Aorta (tissue), 5 donors: ENCODE measurements at regions not wholly inside any gene's neighbourhood (a gene's known extent, or its start where the extent isn't known, plus 50 kb on each side); places are given as distances from the start of the nearest gene placed in this dataset.

Source experiments
- ATAC-seq: fragments of 200-7000 bp; cut with Tn5 transposase; one replicate; pipeline ENCODE4 v1.9.1; 2022; ENCODE audit warnings: moderate library complexity; ENCODE audit not compliant: low FRiP score
- DNase-seq, 2 donors: peaks; one replicate each; pipeline ENCODE4 v3.0.0-alpha.2; 2020
- H3K27ac ChIP-seq, 2 donors: one replicate each; pipeline ENCODE4 v1.5.1; 2013; ENCODE audit warnings: low read length in 2 of 2, mild to moderate bottlenecking in 2 of 2, moderate library complexity in 2 of 2, control low read depth in 1 of 2, inconsistent platforms in 1 of 2, low read depth in 1 of 2
- H3K27me3 ChIP-seq, 2 donors: one replicate each; pipeline ENCODE4 v1.6.1; 2013; ENCODE audit warnings: control low read depth in 1 of 2, low read length in 1 of 2, mild to moderate bottlenecking in 1 of 2, moderate library complexity in 1 of 2; ENCODE audit not compliant: insufficient read depth in 2 of 2, control insufficient read depth in 1 of 2
- H3K36me3 ChIP-seq, 2 donors: one replicate each; pipeline ENCODE4 v1.6.1; 2013; ENCODE audit warnings: control low read depth in 1 of 2, low read length in 1 of 2, mild to moderate bottlenecking in 1 of 2; ENCODE audit not compliant: insufficient read depth in 2 of 2, control insufficient read depth in 1 of 2
- H3K4me1 ChIP-seq, 2 donors: one replicate each; pipeline ENCODE4 v1.6.1; 2013; ENCODE audit warnings: low read length in 2 of 2, control low read depth in 1 of 2, mild to moderate bottlenecking in 1 of 2, moderate library complexity in 1 of 2; ENCODE audit not compliant: insufficient read depth in 2 of 2, control insufficient read depth in 1 of 2
- H3K4me3 ChIP-seq, 2 donors: one replicate each; pipeline ENCODE4 v1.5.1; 2013; ENCODE audit warnings: low read length in 2 of 2, control low read depth in 1 of 2, mild to moderate bottlenecking in 1 of 2
- H3K9me3 ChIP-seq: one replicate; pipeline ENCODE4 v1.6.1; 2013; ENCODE audit warnings: mild to moderate bottlenecking, low read length; ENCODE audit not compliant: control insufficient read depth
- WGBS, 2 donors: extraction: QIAGEN DNeasy Blood & Tissue Kit; methylation state at CpG; one replicate each; pipeline ENCODE4 v1.1.7; 2013; 5-methylcytosine and 5-hydroxymethylcytosine counted together
- intact Hi-C, 2 donors: fragments of 100-400 bp; cut with DNase I; formaldehyde crosslinking; loops; one replicate each; pipeline versions ENCODE4 v1.14.2 to v1.15.0; 2022
- donor health status: healthy with polysubstance abuse.
- donor health status: Bipolar disorder and iron deficiency.
- donor health status: DM: no; HTN: no; CAD: no.
- donor health status: DM: no; HTN: no; CAD: no.
- donor health status: DM: yes; HTN: yes; CAD: no.

DNA sequence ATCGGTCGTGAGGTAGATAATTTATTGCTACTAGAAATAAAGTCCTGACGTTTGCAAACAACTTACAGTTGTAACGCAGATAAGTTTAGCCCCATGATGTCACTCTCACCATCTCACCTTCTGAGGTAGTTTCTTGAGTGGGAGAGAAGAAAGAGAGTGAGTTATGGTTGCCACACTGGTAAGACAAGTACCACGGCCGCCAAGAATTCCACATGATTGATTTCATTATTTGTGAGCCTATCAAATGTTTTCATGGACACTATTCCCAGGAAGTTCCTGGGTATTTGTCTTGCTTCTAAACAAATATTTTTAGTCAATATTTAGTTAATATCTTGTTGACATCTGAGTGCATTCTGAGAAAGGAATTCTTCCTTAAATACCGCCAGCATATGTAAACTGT lies 339.4 kb upstream of the KIAA1217 start:
- intact Hi-C loops: no loop called here
- peaks cover 4% of the 10 kb centered on the region for H3K9me3 ChIP-seq
- DNase-seq: no peak
- H3K36me3 ChIP-seq: no peaks in the 10 kb centered on the region
- WGBS, 2 donors: 54 to 56% methylated on average over 7 of the region's 7 CpGs
- no peaks in the 10 kb centered on the region for H3K4me1 ChIP-seq
- H3K27ac ChIP-seq: no peak overlapping the region
- no peaks in the 10 kb centered on the region for H3K27me3 ChIP-seq
- ATAC-seq: no peak
- no peak overlapping the region for H3K4me3 ChIP-seq

GRCh38 chr10:23869996-23870395 lies 338.9 kb upstream of the KIAA1217 start:
- H3K4me3 ChIP-seq: no peak overlapping the region
- no peak for DNase-seq
- H3K27me3 ChIP-seq: no peaks in the 10 kb centered on the region
- 51 to 58% methylated on average over 3 of the region's 3 CpGs for WGBS, 2 donors
- no peaks in the 10 kb centered on the region for H3K36me3 ChIP-seq
- no peak for ATAC-seq
- H3K9me3 ChIP-seq: peaks cover 4% of the 10 kb centered on the region
- H3K27ac ChIP-seq: no peak overlapping the region
- intact Hi-C loops: no loop called here
- H3K4me1 ChIP-seq: no peaks in the 10 kb centered on the region

- DNase-seq: no peak
- 20% methylated on average over 2 of the region's 2 CpGs for WGBS, 2 donors
- Histone ChIP-seq H3K27ac (no peak overlapping the region), H3K36me3 (no peaks in the 10 kb centered on the region), H3K4me3 (no peak overlapping the region), H3K4me1 (no peaks in the 10 kb centered on the region), H3K9me3 (peaks cover 4% of the 10 kb centered on the region), H3K27me3 (no peaks in the 10 kb centered on the region)
- no peak for ATAC-seq
- intact Hi-C loops: no loop called here
These were observed 338.0 kb upstream of the KIAA1217 start for GRCh38 chr10:23870651-23871610.

- Histone ChIP-seq H3K27me3 (no peaks in the 10 kb centered on the region), H3K27ac (no peak overlapping the region), H3K9me3 (peaks cover 4% of the 10 kb centered on the region), H3K4me3 (no peak overlapping the region), H3K4me1 (no peaks in the 10 kb centered on the region), H3K36me3 (no peaks in the 10 kb centered on the region)
- DNase-seq (no peak), ATAC-seq (no peak)
- intact Hi-C loops: no loop called here
- 61 to 72% methylated on average over 2 of the region's 2 CpGs for WGBS, 2 donors
These were observed 336.6 kb upstream of the KIAA1217 start for GRCh38 chr10:23872290-23872689.

DNA sequence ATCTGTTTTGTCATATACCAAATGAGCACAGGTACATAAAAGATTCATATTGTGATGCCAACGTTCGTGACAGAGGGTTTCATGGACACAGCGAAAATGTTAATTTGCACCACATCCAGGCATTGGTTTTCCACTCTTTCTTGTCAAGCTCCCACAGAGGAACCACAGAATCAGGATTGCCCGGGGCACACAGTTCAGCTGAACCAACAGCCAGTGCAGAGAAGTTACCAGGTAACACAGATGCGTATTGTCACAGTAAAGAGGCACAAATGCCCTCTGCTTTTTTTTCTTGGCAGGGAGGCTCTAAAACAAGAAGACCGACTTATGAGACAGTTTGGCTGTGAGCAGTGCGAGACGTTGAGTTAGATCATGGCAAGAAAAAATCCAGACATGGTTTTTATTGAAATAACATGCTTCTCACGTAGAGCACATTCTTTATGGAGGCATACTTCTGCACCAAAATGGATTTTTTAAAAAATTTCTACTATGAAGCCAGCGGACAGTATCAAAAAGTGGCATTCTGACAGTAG lies 331.1 kb upstream of the KIAA1217 start:
- intact Hi-C loops: no loop called here
- no peak for ATAC-seq

GRCh38 chr10:23884670-23885069 lies 324.3 kb upstream of the KIAA1217 start:
- Histone ChIP-seq H3K9me3 (no peaks in the 10 kb centered on the region), H3K4me1 (no peaks in the 10 kb centered on the region), H3K36me3 (no peaks in the 10 kb centered on the region), H3K4me3 (no peak overlapping the region), H3K27ac (no peak overlapping the region), H3K27me3 (peaks cover 0 to 2% of the 10 kb centered on the region in 2 donors)
- WGBS, 2 donors: 51 to 61% methylated on average over 2 of the region's 2 CpGs
- ATAC-seq (no peak), DNase-seq (no peak)
- intact Hi-C loops: no loop called here

More for the DNA sequence above, 331.1 kb upstream of the KIAA1217 start:
- Histone ChIP-seq H3K36me3 (no peaks in the 10 kb centered on the region), H3K9me3 (no peaks in the 10 kb centered on the region), H3K27ac (no peak overlapping the region), H3K4me1 (no peaks in the 10 kb centered on the region), H3K4me3 (no peak overlapping the region), H3K27me3 (no peaks in the 10 kb centered on the region)
- no peak for DNase-seq
- 42 to 44% methylated on average over 10 of the region's 10 CpGs for WGBS, 2 donors

DNA sequence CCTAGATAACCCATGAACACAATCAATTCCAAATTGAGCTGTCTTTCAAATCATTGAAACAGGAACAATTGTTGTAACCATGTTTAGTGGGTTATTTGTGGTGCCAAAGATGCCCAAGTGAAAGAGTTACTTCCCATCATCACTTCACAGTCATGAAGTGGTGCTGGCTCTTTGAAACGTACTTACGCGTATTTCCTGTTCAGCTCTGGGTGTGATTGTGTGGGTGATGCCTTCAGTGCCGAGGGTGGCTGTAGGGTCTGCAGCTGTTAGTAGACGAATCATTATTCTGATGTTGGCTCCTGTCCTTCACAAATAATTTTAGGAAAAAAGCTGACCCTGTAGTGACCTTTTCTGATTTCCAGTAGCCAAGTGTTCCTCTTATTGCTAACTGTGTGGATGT lies 323.1 kb upstream of the KIAA1217 start:
- Histone ChIP-seq H3K9me3 (no peaks in the 10 kb centered on the region), H3K36me3 (no peaks in the 10 kb centered on the region), H3K27ac (no peak overlapping the region), H3K4me3 (no peak overlapping the region), H3K4me1 (no peaks in the 10 kb centered on the region), H3K27me3 (peaks cover 0 to 2% of the 10 kb centered on the region in 2 donors)
- 55 to 57% methylated on average over 5 of the region's 5 CpGs for WGBS, 2 donors
- intact Hi-C loops: no loop called here
- DNase-seq (no peak), ATAC-seq (no peak)

- DNase-seq (no peak), ATAC-seq (no peak)
- intact Hi-C loops: no loop called here
- Histone ChIP-seq H3K9me3 (no peaks in the 10 kb centered on the region), H3K4me1 (no peaks in the 10 kb centered on the region), H3K4me3 (no peak overlapping the region), H3K36me3 (no peaks in the 10 kb centered on the region), H3K27me3 (peaks cover 0 to 2% of the 10 kb centered on the region in 2 donors), H3K27ac (no peak overlapping the region)
- WGBS, 2 donors: 33 to 37% methylated on average over 6 of the region's 6 CpGs
These were observed 322.6 kb upstream of the KIAA1217 start for GRCh38 chr10:23886355-23886754.

- no peaks in the 10 kb centered on the region for H3K27me3 ChIP-seq
- DNase-seq: no peak
- intact Hi-C loops: no loop called here
- no peak for ATAC-seq
- no peak overlapping the region for H3K4me3 ChIP-seq
- no peak overlapping the region for H3K27ac ChIP-seq
- no peaks in the 10 kb centered on the region for H3K36me3 ChIP-seq
- H3K4me1 ChIP-seq: no peaks in the 10 kb centered on the region
- 71 to 75% methylated on average over 4 of the region's 4 CpGs for WGBS, 2 donors
- no peaks in the 10 kb centered on the region for H3K9me3 ChIP-seq
These were observed 317.6 kb upstream of the KIAA1217 start for GRCh38 chr10:23891301-23891700.
